HEK293 (cell line): ENCODE measurements at regions not wholly inside any gene's neighbourhood (a gene's known extent, or its start where the extent isn't known, plus 50 kb on each side); places are given as distances from the start of the nearest gene placed in this dataset.

ENCODE experiments used
- CTCF ChIP-seq: fragments of 450-650 bp; formaldehyde crosslinking; IDR thresholded peaks from 2 replicates; pipeline ENCODE4 v1.5.1; 2016; ENCODE audit warnings: missing biosample characterization, missing genetic modification characterization
- EGR2 ChIP-seq: fragments of 450-650 bp; formaldehyde crosslinking; IDR thresholded peaks from 2 replicates; pipeline ENCODE4 v1.5.1; 2016; ENCODE audit warnings: low read depth, missing biosample characterization, missing genetic modification characterization
- MEIS1 ChIP-seq: sonication (generic); formaldehyde crosslinking; IDR thresholded peaks from 2 replicates; pipeline ENCODE4 v1.8.1; 2022; ENCODE audit warnings: missing genetic modification reagents, mild to moderate bottlenecking, borderline replicate concordance
- SALL2 ChIP-seq: fragments of 450-650 bp; formaldehyde crosslinking; IDR thresholded peaks from 2 replicates; pipeline ENCODE4 v1.5.0; 2017; ENCODE audit warnings: missing biosample characterization, mild to moderate bottlenecking, missing genetic modification characterization, borderline replicate concordance
- ZNF121 ChIP-seq: fragments of 450-650 bp; formaldehyde crosslinking; IDR thresholded peaks from 2 replicates; pipeline ENCODE4 v1.5.1; 2016; ENCODE audit warnings: missing biosample characterization, missing genetic modification characterization
- ZNF16 ChIP-seq: fragments of 450-650 bp; formaldehyde crosslinking; IDR thresholded peaks from 2 replicates; pipeline ENCODE4 v1.5.1; 2016; ENCODE audit warnings: low read depth, missing biosample characterization, missing genetic modification characterization
- ZNF184 ChIP-seq: fragments of 450-650 bp; IDR thresholded peaks from 2 replicates; pipeline ENCODE4 v1.5.1; 2018; ENCODE audit warnings: missing biosample characterization, mild to moderate bottlenecking, missing genetic modification characterization
- ZNF274 ChIP-seq, 2 experiments: fragments of 200-500 bp in 1 of 2; fragments of 450-650 bp in 1 of 2; sonication (Bioruptor generic) in 1 of 2; formaldehyde crosslinking in 1 of 2; IDR thresholded peaks; 2 replicates each; pipeline versions ENCODE4 v1.5.1 to v1.6.1; 2014 to 2016; ENCODE audit warnings: borderline replicate concordance in 1 of 2, inconsistent platforms in 1 of 2, low read length in 1 of 2, missing biosample characterization in 1 of 2, missing genetic modification characterization in 1 of 2
- ZNF37A ChIP-seq: fragments of 450-650 bp; IDR thresholded peaks from 2 replicates; pipeline ENCODE4 v1.5.1; 2018; ENCODE audit warnings: missing biosample characterization, missing genetic modification characterization
- ZNF776 ChIP-seq: fragments of 450-650 bp; formaldehyde crosslinking; IDR thresholded peaks from 2 replicates; pipeline ENCODE4 v1.5.0; 2017; ENCODE audit warnings: missing biosample characterization, missing genetic modification characterization, borderline replicate concordance
- TF ChIP-seq, protein P1 (sequence below): fragments of 450-650 bp; formaldehyde crosslinking; IDR thresholded peaks from 2 replicates; pipeline ENCODE4 v1.5.1; 2016; ENCODE audit warnings: missing biosample characterization, missing genetic modification characterization
- TF ChIP-seq, protein P2 (sequence below): fragments of 450-650 bp; formaldehyde crosslinking; IDR thresholded peaks from 2 replicates; pipeline ENCODE4 v1.5.1; 2016; ENCODE audit warnings: missing biosample characterization, missing genetic modification characterization
- TF ChIP-seq, protein P3 (sequence below): fragments of 450-650 bp; formaldehyde crosslinking; IDR thresholded peaks from 2 replicates; pipeline ENCODE4 v1.5.1; 2016; ENCODE audit warnings: missing biosample characterization, missing genetic modification characterization

GRCh38 chr5:27773166-27773565 lies 734.8 kb upstream of the CDH9 start:
- TF ChIP-seq, protein P1, sequence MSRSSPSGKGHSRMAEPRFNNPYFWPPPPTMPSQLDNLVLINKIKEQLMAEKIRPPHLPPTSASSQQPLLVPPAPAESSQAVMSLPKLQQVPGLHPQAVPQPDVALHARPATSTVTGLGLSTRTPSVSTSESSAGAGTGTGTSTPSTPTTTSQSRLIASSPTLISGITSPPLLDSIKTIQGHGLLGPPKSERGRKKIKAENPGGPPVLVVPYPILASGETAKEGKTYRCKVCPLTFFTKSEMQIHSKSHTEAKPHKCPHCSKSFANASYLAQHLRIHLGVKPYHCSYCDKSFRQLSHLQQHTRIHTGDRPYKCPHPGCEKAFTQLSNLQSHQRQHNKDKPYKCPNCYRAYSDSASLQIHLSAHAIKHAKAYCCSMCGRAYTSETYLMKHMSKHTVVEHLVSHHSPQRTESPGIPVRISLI (tag by site-specific recombination): no peak
- TF ChIP-seq MEIS1: no peak
- no peak for TF ChIP-seq ZNF121 (tag by site-specific recombination)
- no peak for TF ChIP-seq ZNF274 (IDR thresholded peaks at IDR 0.05; ENCODE audit: low read length)
- no peak for TF ChIP-seq ZNF274 (tag by site-specific recombination; IDR thresholded peaks at IDR 0.05; ENCODE audit: borderline replicate concordance)
- TF ChIP-seq EGR2 (tag by site-specific recombination): no peak
- TF ChIP-seq, protein P2, sequence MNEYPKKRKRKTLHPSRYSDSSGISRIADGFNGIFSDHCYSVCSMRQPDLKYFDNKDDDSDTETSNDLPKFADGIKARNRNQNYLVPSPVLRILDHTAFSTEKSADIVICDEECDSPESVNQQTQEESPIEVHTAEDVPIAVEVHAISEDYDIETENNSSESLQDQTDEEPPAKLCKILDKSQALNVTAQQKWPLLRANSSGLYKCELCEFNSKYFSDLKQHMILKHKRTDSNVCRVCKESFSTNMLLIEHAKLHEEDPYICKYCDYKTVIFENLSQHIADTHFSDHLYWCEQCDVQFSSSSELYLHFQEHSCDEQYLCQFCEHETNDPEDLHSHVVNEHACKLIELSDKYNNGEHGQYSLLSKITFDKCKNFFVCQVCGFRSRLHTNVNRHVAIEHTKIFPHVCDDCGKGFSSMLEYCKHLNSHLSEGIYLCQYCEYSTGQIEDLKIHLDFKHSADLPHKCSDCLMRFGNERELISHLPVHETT (tag by site-specific recombination): no peak
- no peak for TF ChIP-seq CTCF (tag by site-specific recombination)
- TF ChIP-seq ZNF37A (tag by site-specific recombination): no peak
- TF ChIP-seq, protein P3, sequence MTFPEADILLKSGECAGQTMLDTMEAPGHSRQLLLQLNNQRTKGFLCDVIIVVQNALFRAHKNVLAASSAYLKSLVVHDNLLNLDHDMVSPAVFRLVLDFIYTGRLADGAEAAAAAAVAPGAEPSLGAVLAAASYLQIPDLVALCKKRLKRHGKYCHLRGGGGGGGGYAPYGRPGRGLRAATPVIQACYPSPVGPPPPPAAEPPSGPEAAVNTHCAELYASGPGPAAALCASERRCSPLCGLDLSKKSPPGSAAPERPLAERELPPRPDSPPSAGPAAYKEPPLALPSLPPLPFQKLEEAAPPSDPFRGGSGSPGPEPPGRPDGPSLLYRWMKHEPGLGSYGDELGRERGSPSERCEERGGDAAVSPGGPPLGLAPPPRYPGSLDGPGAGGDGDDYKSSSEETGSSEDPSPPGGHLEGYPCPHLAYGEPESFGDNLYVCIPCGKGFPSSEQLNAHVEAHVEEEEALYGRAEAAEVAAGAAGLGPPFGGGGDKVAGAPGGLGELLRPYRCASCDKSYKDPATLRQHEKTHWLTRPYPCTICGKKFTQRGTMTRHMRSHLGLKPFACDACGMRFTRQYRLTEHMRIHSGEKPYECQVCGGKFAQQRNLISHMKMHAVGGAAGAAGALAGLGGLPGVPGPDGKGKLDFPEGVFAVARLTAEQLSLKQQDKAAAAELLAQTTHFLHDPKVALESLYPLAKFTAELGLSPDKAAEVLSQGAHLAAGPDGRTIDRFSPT (tag by site-specific recombination): no peak
- TF ChIP-seq SALL2 (tag by site-specific recombination): no peak
- TF ChIP-seq ZNF184: no peak
- no peak for TF ChIP-seq ZNF16 (tag by site-specific recombination)
- TF ChIP-seq ZNF776 (tag by site-specific recombination): no peak
